DND-41 (cell line): ENCODE measurements at regions not wholly inside any gene's neighbourhood (a gene's known extent, or its start where the extent isn't known, plus 50 kb on each side); places are given as distances from the start of the nearest gene placed in this dataset.

Source experiments
- ATAC-seq: fragments of 200-7000 bp; cut with Tn5 transposase; 3 replicates; pipeline ENCODE4 v1.9.1; 2021; ENCODE audit warnings: low read depth; ENCODE audit not compliant: insufficient read depth
- DNase-seq: peaks from one replicate; pipeline ENCODE4 v3.0.0-alpha.2; 2020
- H2AFZ ChIP-seq: 2 replicates; pipeline ENCODE4 v1.6.0; 2012; ENCODE audit warnings: low read depth, low read length
- H3K27ac ChIP-seq: 2 replicates; pipeline ENCODE4 v1.5.1; 2012; ENCODE audit warnings: low read length, inconsistent platforms
- H3K27me3 ChIP-seq: fragments of 200-600 bp; sonication (generic); 2 replicates; pipeline ENCODE4 v1.6.0; 2012; ENCODE audit warnings: low read length, mild to moderate bottlenecking, inconsistent platforms; ENCODE audit not compliant: insufficient read depth, poor library complexity
- H3K36me3 ChIP-seq: 2 replicates; pipeline ENCODE4 v1.5.1; 2012; ENCODE audit warnings: low read length, inconsistent platforms; ENCODE audit not compliant: insufficient read depth
- H3K4me1 ChIP-seq: 2 replicates; pipeline ENCODE4 v1.5.1; 2012; ENCODE audit warnings: mild to moderate bottlenecking, low read length; ENCODE audit not compliant: insufficient read depth
- H3K4me2 ChIP-seq: 2 replicates; pipeline ENCODE4 v1.6.0; 2012; ENCODE audit warnings: mild to moderate bottlenecking, moderate library complexity, low read length, inconsistent platforms; ENCODE audit not compliant: insufficient read depth
- H3K4me3 ChIP-seq, 2 experiments: fragments of 200-600 bp in 1 of 2; shearing (Covaris generic) in 1 of 2; 2 replicates each; pipeline ENCODE4 v1.5.1; 2012 to 2016; ENCODE audit warnings: inconsistent platforms in 2 of 2, low read length in 2 of 2, mild to moderate bottlenecking in 2 of 2, low read depth in 1 of 2, moderate library complexity in 1 of 2
- H3K79me2 ChIP-seq: 2 replicates; pipeline ENCODE4 v1.6.0; 2012; ENCODE audit warnings: low read length, inconsistent platforms; ENCODE audit not compliant: insufficient read depth
- H3K9ac ChIP-seq: 2 replicates; pipeline ENCODE4 v1.6.0; 2012; ENCODE audit warnings: low read depth, mild to moderate bottlenecking, inconsistent platforms, low read length, moderate library complexity
- H3K9me3 ChIP-seq: 2 replicates; pipeline ENCODE4 v1.5.1; 2012; ENCODE audit warnings: low read length, moderate library complexity, mild to moderate bottlenecking, inconsistent platforms; ENCODE audit not compliant: insufficient read depth, severe bottlenecking
- H4K20me1 ChIP-seq: 2 replicates; pipeline ENCODE4 v1.6.0; 2012; ENCODE audit warnings: low read length; ENCODE audit not compliant: insufficient read depth
- CTCF ChIP-seq: IDR thresholded peaks from 2 replicates; pipeline ENCODE4 v1.5.1; 2012; ENCODE audit warnings: borderline replicate concordance, low read length, moderate library complexity, mild to moderate bottlenecking; ENCODE audit not compliant: poor library complexity, severe bottlenecking; ENCODE audit errors: extremely low read depth
- EZH2 ChIP-seq: IDR thresholded peaks from 3 replicates; pipeline ENCODE4 v1.6.1; 2012; ENCODE audit warnings: borderline replicate concordance, low read depth, mild to moderate bottlenecking, moderate library complexity, low read length, inconsistent platforms; ENCODE audit not compliant: severe bottlenecking

GRCh38 chr6:134826889-134827737 lies 122.8 kb downstream of the ALDH8A1 start:
- Histone ChIP-seq H4K20me1 (no peaks in the 10 kb centered on the region), H3K27me3 (no peaks in the 10 kb centered on the region), H3K79me2 (no peaks in the 10 kb centered on the region), H3K9me3 (no peaks in the 10 kb centered on the region), H3K4me1 (no peaks in the 10 kb centered on the region), H3K9ac (no peak overlapping the region), H3K4me2 (no peak overlapping the region), H3K4me3 (no peak overlapping the region), H2AFZ (no peak overlapping the region), H3K36me3 (no peaks in the 10 kb centered on the region), H3K27ac (no peak overlapping the region)
- TF ChIP-seq CTCF (no peak), EZH2 (no peak)
- DNase-seq = no peak
- ATAC-seq = no peak

GRCh38 chr6:134823710-134824034 lies 126.2 kb downstream of the ALDH8A1 start:
- TF ChIP-seq CTCF (no peak), EZH2 (no peak)

GRCh38 chr6:134822920-134823709 lies 126.8 kb downstream of the ALDH8A1 start:
- H3K27ac ChIP-seq = no peak overlapping the region
- no peaks in the 10 kb centered on the region for H3K9me3 ChIP-seq
- H3K9ac ChIP-seq = no peak overlapping the region
- no peaks in the 10 kb centered on the region for H3K36me3 ChIP-seq
- no peaks in the 10 kb centered on the region for H3K79me2 ChIP-seq
- no peak overlapping the region for H2AFZ ChIP-seq
- no peak overlapping the region for H3K4me3 ChIP-seq
- H3K4me2 ChIP-seq = no peak overlapping the region
- peak; percentile 74 for ATAC-seq
- peak; percentile 56 for TF ChIP-seq CTCF
- TF ChIP-seq EZH2 = no peak
- H3K27me3 ChIP-seq = no peaks in the 10 kb centered on the region
- no peak for DNase-seq
- H4K20me1 ChIP-seq = no peaks in the 10 kb centered on the region
- no peaks in the 10 kb centered on the region for H3K4me1 ChIP-seq

More at GRCh38 chr6:134823710-134824034, 126.2 kb downstream of the ALDH8A1 start:
- H3K4me2 ChIP-seq = no peak overlapping the region
- ATAC-seq (no peak), DNase-seq (no peak)
- H3K27me3 ChIP-seq = no peaks in the 10 kb centered on the region
- no peaks in the 10 kb centered on the region for H3K36me3 ChIP-seq
- no peak overlapping the region for H3K27ac ChIP-seq
- no peaks in the 10 kb centered on the region for H3K9me3 ChIP-seq
- H3K4me1 ChIP-seq = no peaks in the 10 kb centered on the region
- no peaks in the 10 kb centered on the region for H4K20me1 ChIP-seq
- H3K4me3 ChIP-seq = no peak overlapping the region
- H3K9ac ChIP-seq = no peak overlapping the region
- no peaks in the 10 kb centered on the region for H3K79me2 ChIP-seq
- no peak overlapping the region for H2AFZ ChIP-seq
